Stimulated activated naive CD8-positive, alpha-beta T cell treated with anti-CD3 and anti-CD28 coated beads, Interleukin-15, Interleukin-2, amounts not matched to agents 100 ng/mL and 50 ng/mL, for 24 hours (primary cell): ENCODE measurements at regions not wholly inside any gene's neighbourhood (a gene's known extent, or its start where the extent isn't known, plus 50 kb on each side); places are given as distances from the start of the nearest gene placed in this dataset.

ENCODE experiments used
- H3K27ac Mint-ChIP-seq: one replicate; pipeline ENCODE4 v1.8.0; 2021; ENCODE audit warnings: mild to moderate bottlenecking, mixed read lengths
- H3K27me3 Mint-ChIP-seq: one replicate; pipeline ENCODE4 v1.8.0; 2021; ENCODE audit warnings: mixed read lengths
- H3K36me3 Mint-ChIP-seq: one replicate; pipeline ENCODE4 v1.8.0; 2021; ENCODE audit warnings: low read depth, mixed read lengths
- H3K4me1 Mint-ChIP-seq: one replicate; pipeline ENCODE4 v1.8.0; 2021; ENCODE audit warnings: low read depth, mixed read lengths
- H3K4me3 Mint-ChIP-seq: one replicate; pipeline ENCODE4 v1.8.0; 2021; ENCODE audit warnings: mild to moderate bottlenecking, mixed read lengths
- H3K9me3 Mint-ChIP-seq: one replicate; pipeline ENCODE4 v1.8.0; 2021; ENCODE audit warnings: mixed read lengths

DNA sequence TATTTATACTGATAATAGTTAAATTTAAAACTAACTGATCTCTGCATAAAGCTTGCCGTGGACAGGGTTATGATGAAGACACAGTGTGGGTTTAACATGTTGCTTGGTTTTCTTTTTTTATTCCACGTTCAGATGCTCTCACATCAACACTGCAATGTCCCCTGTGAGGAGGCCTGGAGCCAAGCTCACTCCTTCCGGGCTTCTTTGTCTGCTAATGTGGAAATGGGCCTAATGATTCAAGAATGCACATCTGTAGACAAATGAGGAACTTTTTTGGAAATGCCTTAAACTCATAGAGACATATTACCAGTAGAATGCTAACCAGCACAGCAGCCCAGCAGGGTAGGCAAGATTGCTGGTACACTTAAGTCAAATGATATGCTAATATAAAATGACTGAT is 208.0 kb downstream of the GALR1 start:
- Mint-ChIP-seq H3K9me3 (no peaks in the 10 kb centered on the region), H3K36me3 (no peaks in the 10 kb centered on the region), H3K4me1 (no peaks in the 10 kb centered on the region), H3K27ac (no peak overlapping the region), H3K4me3 (no peak overlapping the region), H3K27me3 (peaks cover 8% of the 10 kb centered on the region)

DNA sequence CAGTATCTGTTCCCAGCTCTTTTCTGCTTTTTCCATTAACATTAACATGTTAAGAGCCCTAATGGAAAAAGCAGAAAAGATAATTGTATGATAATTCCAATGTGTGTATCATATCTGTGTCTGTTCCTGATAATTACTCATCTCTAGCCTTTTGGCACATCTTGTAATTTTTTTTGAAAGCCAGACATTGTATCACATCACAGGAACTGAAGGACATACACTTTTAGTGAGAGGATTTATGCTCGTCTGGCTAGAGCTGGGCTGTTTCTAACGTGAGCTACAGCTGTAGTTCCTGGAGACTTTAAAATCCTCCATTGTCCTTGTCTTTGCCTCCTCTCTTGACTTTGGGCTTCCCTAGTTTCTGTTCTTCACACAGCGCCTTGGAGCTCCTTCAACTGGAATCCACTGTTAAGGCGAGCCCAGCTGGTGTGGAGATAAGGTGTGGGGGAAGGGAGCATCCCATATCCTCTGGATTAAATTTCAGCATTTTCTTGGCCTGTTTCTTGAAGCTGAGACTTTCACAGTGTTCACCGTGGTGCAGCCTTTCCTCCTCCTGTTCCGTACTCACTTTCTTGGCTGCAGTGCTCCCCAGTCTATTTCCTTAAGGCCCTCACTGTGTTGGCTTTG is 211.5 kb downstream of the GALR1 start:
- no peak overlapping the region for H3K27ac Mint-ChIP-seq
- no peak overlapping the region for H3K4me3 Mint-ChIP-seq
- H3K36me3 Mint-ChIP-seq, result no peaks in the 10 kb centered on the region
- no peaks in the 10 kb centered on the region for H3K4me1 Mint-ChIP-seq
- no peaks in the 10 kb centered on the region for H3K9me3 Mint-ChIP-seq
- peaks cover 6% of the 10 kb centered on the region for H3K27me3 Mint-ChIP-seq

DNA sequence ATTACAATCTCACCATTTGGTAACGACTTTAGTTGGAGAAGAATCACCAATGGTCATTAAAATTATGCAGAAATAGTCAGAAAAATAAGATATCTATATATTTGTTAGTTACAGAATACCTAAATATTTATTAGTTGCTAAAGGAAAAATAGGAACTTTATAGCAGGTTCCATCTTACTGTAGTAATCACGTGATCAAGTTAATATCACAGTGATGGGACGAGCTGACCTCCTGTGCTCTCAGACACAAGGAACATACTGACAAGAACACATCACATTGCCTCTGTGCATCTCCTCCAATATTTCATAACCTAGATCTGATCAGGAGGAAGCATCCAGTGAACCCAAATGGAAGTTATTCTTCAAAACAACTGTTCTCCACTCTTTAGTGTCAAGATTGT is 215.3 kb downstream of the GALR1 start:
- H3K36me3 Mint-ChIP-seq, result no peaks in the 10 kb centered on the region
- no peaks in the 10 kb centered on the region for H3K9me3 Mint-ChIP-seq
- H3K4me3 Mint-ChIP-seq, result no peak overlapping the region
- peaks cover 9% of the 10 kb centered on the region for H3K27me3 Mint-ChIP-seq
- H3K4me1 Mint-ChIP-seq, result no peaks in the 10 kb centered on the region
- H3K27ac Mint-ChIP-seq, result no peak overlapping the region

GRCh38 chr18:77466890-77467289 is 217.2 kb downstream of the GALR1 start:
- H3K36me3 Mint-ChIP-seq, result no peaks in the 10 kb centered on the region
- peaks cover 15% of the 10 kb centered on the region for H3K27me3 Mint-ChIP-seq
- no peak overlapping the region for H3K4me3 Mint-ChIP-seq

GRCh38 chr18:77469131-77469530 is 219.5 kb downstream of the GALR1 start:
- H3K36me3 Mint-ChIP-seq, result no peaks in the 10 kb centered on the region
- H3K9me3 Mint-ChIP-seq, result no peaks in the 10 kb centered on the region
- H3K27ac Mint-ChIP-seq, result no peak overlapping the region
- H3K27me3 Mint-ChIP-seq, result peaks cover 20% of the 10 kb centered on the region
- no peaks in the 10 kb centered on the region for H3K4me1 Mint-ChIP-seq
- no peak overlapping the region for H3K4me3 Mint-ChIP-seq

More at GRCh38 chr18:77466890-77467289, 217.2 kb downstream of the GALR1 start:
- Mint-ChIP-seq H3K27ac (no peak overlapping the region), H3K9me3 (no peaks in the 10 kb centered on the region), H3K4me1 (no peaks in the 10 kb centered on the region)

DNA sequence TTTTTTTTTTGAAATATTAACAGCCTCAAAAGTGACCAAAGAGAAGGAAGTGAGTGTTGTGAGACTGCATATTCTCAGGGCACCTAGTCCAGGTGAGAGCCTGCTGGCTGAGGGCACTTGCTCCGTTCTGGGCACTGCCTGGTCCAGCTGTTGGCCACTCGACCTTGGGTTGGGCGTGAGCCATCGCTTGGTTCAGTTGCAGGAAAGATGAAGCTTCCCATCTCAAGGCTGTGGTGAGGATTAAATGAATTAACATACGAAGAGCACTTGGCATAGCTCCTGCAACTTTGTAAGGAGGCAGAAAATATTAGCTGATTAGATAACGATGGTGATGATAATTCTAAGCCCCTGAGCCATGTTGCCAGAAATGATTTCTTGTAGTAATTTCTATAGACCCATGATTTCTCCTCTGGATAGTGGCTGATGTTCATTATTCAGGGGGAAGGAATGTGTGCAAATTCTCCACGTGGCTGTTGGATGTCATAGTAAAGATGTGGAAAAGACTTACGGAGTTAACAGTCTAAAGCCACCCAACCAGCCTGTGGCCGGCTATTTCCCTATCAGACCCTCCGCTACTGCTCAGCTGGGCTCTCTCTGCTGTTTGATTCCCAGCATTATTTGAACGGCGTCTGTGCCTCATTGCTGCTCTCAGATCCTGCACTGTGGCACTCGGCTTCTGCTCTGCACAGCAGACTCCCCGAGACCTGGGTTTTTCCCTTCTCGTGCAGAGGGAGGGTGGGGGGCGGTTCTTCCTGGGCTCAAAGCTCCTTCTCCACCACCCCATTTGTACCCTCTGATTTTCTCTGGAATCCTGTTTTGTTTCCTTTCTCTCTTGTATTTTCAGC is 221.1 kb downstream of the GALR1 start:
- H3K36me3 Mint-ChIP-seq, result no peaks in the 10 kb centered on the region
- no peaks in the 10 kb centered on the region for H3K4me1 Mint-ChIP-seq
- peaks cover 22% of the 10 kb centered on the region for H3K27me3 Mint-ChIP-seq
- H3K9me3 Mint-ChIP-seq, result no peaks in the 10 kb centered on the region
- H3K27ac Mint-ChIP-seq, result no peak overlapping the region
- no peak overlapping the region for H3K4me3 Mint-ChIP-seq

DNA sequence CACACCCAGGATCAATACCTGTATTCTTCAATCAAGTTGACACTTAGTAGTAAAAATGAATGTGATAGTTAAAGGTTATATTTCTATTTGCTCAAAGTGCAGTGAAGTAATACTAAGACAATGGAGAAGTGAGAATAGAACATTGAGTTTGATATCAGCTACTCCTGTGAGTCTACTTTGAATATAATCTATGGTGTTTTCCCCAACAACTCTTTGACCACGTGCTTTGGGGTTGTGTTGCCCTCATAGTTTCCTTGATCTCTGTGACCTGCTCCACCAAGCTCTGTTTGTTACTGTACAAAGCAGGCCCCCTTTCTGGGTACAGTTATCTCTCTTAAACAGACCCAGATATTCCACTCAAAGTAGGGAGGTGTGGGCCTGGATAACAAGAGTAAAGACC is 222.9 kb downstream of the GALR1 start:
- Mint-ChIP-seq H3K36me3 (no peaks in the 10 kb centered on the region), H3K27ac (no peak overlapping the region), H3K27me3 (peaks cover 28% of the 10 kb centered on the region), H3K9me3 (no peaks in the 10 kb centered on the region), H3K4me1 (no peaks in the 10 kb centered on the region), H3K4me3 (no peak overlapping the region)

DNA sequence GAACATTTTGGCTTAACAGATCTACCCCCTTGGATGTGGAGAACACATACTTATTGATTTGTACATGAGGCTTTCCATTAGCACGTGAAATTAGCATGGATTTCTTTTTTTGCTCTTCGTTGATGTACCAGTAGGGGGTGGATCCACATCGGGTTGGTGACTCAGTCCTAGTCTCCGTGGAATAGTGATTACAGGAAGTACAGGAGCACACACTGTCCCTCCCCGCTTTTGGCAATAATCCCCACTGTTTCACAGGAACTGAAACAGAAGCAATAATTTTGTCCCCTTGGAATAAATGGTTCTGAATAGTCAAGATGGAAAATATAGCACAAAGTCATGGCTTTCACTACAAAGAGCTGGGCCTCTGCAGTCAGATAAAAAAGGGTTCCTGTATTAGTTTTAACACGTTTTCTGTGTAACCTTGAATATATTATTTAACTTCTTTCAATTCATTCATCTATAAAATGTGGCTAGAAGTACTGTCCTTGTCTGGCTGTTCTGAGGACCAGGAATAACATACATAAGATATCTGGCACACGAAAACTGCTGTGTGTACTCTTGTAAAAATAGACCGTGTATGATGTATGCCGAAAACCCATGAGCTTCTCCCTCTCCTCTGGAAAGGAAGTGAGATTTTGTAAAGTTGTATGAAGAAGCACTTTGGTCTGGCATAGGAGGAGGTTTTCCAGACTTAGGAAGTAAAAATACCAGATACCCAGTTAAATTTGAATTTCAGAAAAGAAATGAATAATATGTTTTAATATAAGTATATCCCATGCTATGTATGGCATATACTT is 229.2 kb downstream of the GALR1 start:
- Mint-ChIP-seq H3K36me3 (no peaks in the 10 kb centered on the region), H3K27ac (no peak overlapping the region), H3K4me1 (no peaks in the 10 kb centered on the region), H3K27me3 (peaks cover 15% of the 10 kb centered on the region), H3K9me3 (peaks cover 4% of the 10 kb centered on the region), H3K4me3 (no peak overlapping the region)

GRCh38 chr18:77481541-77481940 is 231.9 kb downstream of the GALR1 start:
- Mint-ChIP-seq H3K36me3 (no peaks in the 10 kb centered on the region), H3K9me3 (peaks cover 4% of the 10 kb centered on the region), H3K4me1 (no peaks in the 10 kb centered on the region), H3K4me3 (no peak overlapping the region), H3K27me3 (peaks cover 14% of the 10 kb centered on the region), H3K27ac (no peak overlapping the region)

- Mint-ChIP-seq H3K36me3 (no peaks in the 10 kb centered on the region), H3K4me3 (no peak overlapping the region), H3K27ac (no peak overlapping the region), H3K9me3 (peaks cover 4% of the 10 kb centered on the region), H3K4me1 (no peaks in the 10 kb centered on the region), H3K27me3 (peaks cover 13% of the 10 kb centered on the region)
Observed at GRCh38 chr18:77482190-77483085, 232.8 kb downstream of the GALR1 start.

GRCh38 chr18:77486985-77487384 is 237.3 kb downstream of the GALR1 start:
- no peak overlapping the region for H3K27ac Mint-ChIP-seq
- H3K4me1 Mint-ChIP-seq, result no peaks in the 10 kb centered on the region
- no peak overlapping the region for H3K4me3 Mint-ChIP-seq
- H3K27me3 Mint-ChIP-seq, result peaks cover 17% of the 10 kb centered on the region
- H3K36me3 Mint-ChIP-seq, result no peaks in the 10 kb centered on the region
- peaks cover 5% of the 10 kb centered on the region for H3K9me3 Mint-ChIP-seq

DNA sequence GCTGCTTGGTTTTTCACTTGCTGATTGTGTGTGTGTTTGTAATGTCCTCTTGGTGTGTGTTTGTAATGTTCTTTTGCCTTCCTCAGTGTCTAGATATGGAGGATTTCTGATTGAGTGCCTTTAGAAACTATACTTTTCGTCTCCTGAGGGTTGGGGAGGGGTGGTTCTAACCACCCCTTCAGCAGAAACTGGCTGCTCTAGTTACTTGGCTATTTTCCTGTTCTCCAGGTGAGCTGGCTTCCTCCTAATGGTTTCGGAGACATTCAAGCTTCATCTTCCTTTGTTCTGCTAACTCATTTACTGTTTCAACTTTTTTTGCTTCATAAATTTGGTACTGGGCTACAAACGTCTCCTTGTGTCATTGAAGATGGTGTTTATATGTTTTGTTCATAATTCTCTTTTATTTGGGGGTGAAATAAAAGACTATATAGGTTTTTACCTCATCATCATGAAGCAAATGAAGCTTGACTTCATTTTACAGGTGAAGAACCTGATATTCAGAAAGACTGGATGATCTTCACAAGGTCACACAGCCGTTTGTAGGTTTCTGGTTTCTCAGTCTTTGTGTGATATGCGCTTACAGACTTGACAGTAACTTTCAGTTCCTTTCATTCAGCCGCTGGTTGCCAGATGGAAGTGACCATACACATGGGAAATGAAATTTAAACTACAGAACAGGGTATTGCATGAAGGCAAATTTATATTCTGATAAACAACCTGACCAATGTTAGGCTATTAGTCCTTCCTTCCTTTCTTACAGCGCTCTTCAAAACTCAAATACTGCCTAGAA is 238.5 kb downstream of the GALR1 start:
- H3K4me3 Mint-ChIP-seq, result no peak overlapping the region
- no peaks in the 10 kb centered on the region for H3K36me3 Mint-ChIP-seq
- peaks cover 5% of the 10 kb centered on the region for H3K9me3 Mint-ChIP-seq
- H3K4me1 Mint-ChIP-seq, result no peaks in the 10 kb centered on the region
- no peak overlapping the region for H3K27ac Mint-ChIP-seq
- H3K27me3 Mint-ChIP-seq, result peaks cover 19% of the 10 kb centered on the region

- peaks cover 3% of the 10 kb centered on the region for H3K9me3 Mint-ChIP-seq
- peaks cover 15% of the 10 kb centered on the region for H3K27me3 Mint-ChIP-seq
- no peaks in the 10 kb centered on the region for H3K4me1 Mint-ChIP-seq
- no peak overlapping the region for H3K27ac Mint-ChIP-seq
- H3K4me3 Mint-ChIP-seq, result no peak overlapping the region
- H3K36me3 Mint-ChIP-seq, result no peaks in the 10 kb centered on the region
Observed at GRCh38 chr18:77495079-77495478, 245.4 kb downstream of the GALR1 start.
